Activated CD4-positive, alpha-beta memory T cell treated with anti-CD3 and anti-CD28 coated beads, Interleukin-2, amount 10 ng/mL, durations not matched to agents 7 days and 5 days (primary cell): ENCODE measurements at regions not wholly inside any gene's neighbourhood (a gene's known extent, or its start where the extent isn't known, plus 50 kb on each side); places are given as distances from the start of the nearest gene placed in this dataset.

Source experiments
- CTCF ChIA-PET: fragments of 350-600 bp; sonication (Branson Sonifier 250); formaldehyde crosslinking; loops from one replicate; lab custom pipeline; 2021; ENCODE audit warnings: antibody characterized with exemption, inconsistent platforms; lab: Charles Lee
- POLR2A ChIA-PET: fragments of 350-600 bp; sonication (Branson Sonifier 250); formaldehyde crosslinking; loops from one replicate; lab custom pipeline; 2021; ENCODE audit warnings: antibody characterized with exemption; lab: Charles Lee
- DNase-seq: peaks from one replicate; pipeline ENCODE4 v3.0.0-alpha.2; 2020
- H3K27ac Mint-ChIP-seq: one replicate; pipeline ENCODE4 v1.8.0; 2021; ENCODE audit warnings: mild to moderate bottlenecking, mixed read lengths
- H3K27me3 Mint-ChIP-seq: one replicate; pipeline ENCODE4 v1.8.0; 2021; ENCODE audit warnings: mixed read lengths
- H3K36me3 Mint-ChIP-seq: one replicate; pipeline ENCODE4 v1.8.0; 2021; ENCODE audit warnings: low read depth, mixed read lengths
- H3K4me1 Mint-ChIP-seq: one replicate; pipeline ENCODE4 v1.8.0; 2021; ENCODE audit warnings: mixed read lengths
- H3K4me3 Mint-ChIP-seq: one replicate; pipeline ENCODE4 v1.8.0; 2021; ENCODE audit warnings: mild to moderate bottlenecking, mixed read lengths
- H3K9me3 Mint-ChIP-seq: one replicate; pipeline ENCODE4 v1.8.0; 2021; ENCODE audit warnings: mixed read lengths

DNA sequence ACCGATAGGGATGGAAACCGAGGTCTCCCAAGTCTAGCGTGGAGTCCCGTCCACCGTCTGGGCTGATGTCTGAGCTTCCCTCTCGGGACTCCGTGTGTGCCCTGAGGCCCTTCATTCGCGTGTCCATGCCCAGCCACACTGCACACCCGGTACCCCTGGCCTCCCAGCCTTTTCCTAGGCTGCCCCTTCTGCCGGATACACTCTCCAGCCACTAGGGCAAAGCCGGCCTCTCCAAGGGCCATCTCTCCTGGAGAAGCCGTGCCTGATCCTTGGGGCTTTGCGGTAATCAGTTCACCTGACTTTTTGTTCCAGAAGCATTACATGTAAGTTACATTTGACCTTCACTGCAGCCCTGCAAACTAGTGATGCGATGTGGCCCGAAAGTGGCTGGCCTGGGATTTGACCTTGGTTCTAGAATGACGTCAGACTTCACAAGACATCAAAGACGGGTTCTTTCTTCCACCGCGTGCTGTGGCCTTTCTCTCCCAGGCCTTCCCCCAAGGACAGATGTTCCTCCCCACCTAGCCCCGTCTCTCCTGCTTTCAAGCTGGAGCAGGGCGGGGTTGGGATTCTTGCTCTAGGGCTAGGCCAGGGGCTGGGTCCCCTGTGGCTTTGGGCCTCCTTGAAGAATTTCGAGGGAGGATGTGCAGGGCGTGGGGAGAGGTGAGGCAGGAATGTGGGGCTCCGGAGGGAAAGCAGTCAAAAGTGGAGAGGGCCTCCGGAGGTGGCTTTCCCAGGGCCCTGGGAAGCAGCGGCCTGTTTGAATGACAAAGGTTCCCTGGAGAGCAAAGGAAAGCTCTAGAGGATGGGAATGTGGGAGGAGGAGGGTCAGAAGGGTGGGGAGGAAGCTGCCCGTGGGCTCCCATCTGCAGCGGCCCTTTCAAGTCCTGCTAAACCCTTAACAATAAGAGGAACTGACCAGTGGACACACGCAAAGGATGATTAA lies 49.7 kb upstream of the SLC2A1 start:
- H3K36me3 Mint-ChIP-seq, result no peaks in the 10 kb centered on the region
- no peak overlapping the region for H3K4me3 Mint-ChIP-seq
- CTCF ChIA-PET, result no interaction called here
- POLR2A ChIA-PET, result no interaction called here
- no peaks in the 10 kb centered on the region for H3K9me3 Mint-ChIP-seq
- no peak for DNase-seq
- no peak overlapping the region for H3K27ac Mint-ChIP-seq
- H3K27me3 Mint-ChIP-seq, result peaks cover 14% of the 10 kb centered on the region
- peaks cover 3% of the 10 kb centered on the region for H3K4me1 Mint-ChIP-seq
